ENCODE measurements at regions not wholly inside any gene's neighbourhood (a gene's known extent, or its start where the extent isn't known, plus 50 kb on each side); places are given as distances from the start of the nearest gene placed in this dataset.
"Not testable (repeated sequence)": the region's sequence is repeated elsewhere in the genome, so short reads cannot be mapped to it uniquely, and the experiment has no call there.

GRCh38 chr3:72162649-72163184, 377.8 kb upstream of the PROK2 start:
- DNase-seq = no peak

DNA sequence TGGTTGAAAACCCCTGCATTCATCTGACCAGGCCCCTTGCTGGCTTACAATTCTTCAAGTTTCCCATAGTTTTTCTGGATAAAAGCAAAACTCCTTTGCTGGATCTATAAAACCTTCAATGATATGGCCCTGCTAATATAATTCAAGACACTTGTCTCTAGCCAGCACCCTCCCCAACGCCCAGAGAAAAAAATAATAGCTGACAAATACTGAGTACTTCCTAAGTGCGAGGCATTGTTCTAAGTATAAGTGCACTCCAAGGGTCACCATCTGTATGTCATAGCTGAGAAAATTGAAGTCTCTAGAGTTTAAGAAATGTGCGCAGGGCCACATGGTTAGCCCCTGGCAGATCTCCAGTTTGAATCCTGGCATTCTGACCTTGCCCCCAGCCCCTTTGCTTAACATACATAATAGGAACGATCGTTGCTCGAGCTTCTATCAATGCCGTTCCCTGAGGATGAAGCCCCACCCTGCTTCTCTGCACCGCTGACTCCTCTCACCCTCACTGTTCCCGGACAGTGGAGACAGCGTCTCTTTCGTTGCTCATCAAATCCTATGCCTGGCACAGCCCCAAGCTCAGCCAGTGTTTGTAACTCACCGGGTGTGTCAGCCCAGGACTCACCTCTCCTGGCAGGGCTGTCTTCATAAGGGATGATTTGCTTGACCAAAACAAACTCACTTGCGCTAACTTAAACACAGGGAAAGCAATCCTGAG, 377.1 kb upstream of the PROK2 start:
- DNase-seq = no peak

DNA sequence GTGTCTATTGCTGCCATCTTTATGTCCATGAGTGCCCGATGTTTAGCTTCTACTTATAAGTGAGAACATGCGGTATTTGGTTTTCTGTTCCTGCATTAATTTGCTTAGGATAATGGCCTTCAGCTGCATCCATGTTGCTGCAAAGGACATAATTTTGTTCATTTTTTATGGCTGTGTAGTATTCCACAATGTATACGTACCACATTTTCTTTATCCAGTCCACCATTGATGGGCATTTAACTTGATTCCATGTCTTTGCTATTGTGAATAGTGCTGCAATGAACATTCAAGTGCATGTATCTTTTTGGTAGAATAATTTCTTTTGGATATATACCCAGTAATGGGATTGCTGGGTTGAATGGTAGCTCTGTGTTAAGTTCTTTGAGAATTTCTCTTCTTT, 376.3 kb upstream of the PROK2 start:
- DNase-seq = not testable (repeated sequence)

- DNase-seq = no peak
Observed at GRCh38 chr3:72160351-72160750, 375.4 kb upstream of the PROK2 start.

DNA sequence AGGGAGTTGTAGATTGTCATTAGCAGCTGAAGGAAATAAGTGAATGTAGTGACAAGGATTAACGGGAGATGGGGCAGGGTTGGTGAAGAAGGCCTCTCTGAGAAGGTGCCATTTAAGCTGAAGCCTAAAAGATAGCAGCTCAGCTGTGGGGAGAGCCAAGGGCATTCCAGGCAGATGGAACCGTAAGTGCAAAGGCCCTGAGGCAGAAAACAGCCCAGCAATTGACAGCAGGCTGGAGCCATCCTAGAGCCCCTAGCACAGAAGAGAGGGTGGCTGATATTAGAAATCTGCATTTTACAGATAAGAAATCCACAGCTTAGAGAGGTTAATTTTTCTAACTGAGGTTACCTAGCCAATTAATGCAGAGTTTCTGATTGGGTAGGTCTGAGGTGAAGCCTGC, 374.5 kb upstream of the PROK2 start:
- no peak for DNase-seq

GRCh38 chr3:72158639-72159326, 373.8 kb upstream of the PROK2 start:
- no peak for DNase-seq

DNA sequence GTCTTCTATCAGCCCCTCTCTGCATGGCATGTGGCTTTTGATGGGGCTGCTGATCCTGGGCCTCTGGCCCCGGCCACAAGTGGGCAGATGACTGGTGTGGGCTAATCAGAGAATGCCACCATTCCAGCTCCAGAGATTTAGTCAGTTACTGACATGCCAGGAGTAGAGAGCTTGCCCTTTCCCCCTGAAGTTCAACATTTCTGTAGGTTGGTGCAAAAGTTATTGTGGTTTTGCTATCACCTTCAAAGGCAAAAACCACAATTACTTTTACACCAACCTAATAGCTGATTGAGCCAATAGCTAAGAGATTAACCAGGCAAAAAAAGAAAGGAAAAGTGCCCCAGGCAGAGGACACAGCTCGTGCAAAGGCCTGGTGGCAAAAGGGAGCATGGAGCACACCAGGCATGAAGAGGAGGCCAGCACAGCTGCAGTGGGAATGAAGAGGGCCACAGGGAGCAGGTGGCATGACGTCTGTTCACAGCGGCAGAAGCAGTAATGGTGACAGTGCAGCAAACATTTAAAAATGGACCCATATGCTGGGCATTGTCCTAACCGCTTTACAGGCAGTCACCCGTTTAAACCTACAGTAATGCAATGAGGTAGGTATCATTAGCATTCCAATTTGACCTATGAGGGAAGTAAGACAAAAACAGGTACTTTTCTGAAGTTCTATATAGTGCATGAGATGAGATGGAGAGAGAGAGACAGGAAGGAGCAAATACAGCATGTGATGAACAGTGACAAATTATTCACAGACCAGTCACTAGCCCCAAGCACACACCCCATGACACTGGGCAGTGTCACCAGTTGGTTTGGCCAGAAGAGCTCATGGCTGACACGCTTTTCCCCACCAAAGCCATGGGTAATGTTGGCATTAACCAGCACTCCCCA, 373.0 kb upstream of the PROK2 start:
- DNase-seq = no peak

- no peak for DNase-seq
Observed at GRCh38 chr3:72155391-72156064, 370.6 kb upstream of the PROK2 start.

DNA sequence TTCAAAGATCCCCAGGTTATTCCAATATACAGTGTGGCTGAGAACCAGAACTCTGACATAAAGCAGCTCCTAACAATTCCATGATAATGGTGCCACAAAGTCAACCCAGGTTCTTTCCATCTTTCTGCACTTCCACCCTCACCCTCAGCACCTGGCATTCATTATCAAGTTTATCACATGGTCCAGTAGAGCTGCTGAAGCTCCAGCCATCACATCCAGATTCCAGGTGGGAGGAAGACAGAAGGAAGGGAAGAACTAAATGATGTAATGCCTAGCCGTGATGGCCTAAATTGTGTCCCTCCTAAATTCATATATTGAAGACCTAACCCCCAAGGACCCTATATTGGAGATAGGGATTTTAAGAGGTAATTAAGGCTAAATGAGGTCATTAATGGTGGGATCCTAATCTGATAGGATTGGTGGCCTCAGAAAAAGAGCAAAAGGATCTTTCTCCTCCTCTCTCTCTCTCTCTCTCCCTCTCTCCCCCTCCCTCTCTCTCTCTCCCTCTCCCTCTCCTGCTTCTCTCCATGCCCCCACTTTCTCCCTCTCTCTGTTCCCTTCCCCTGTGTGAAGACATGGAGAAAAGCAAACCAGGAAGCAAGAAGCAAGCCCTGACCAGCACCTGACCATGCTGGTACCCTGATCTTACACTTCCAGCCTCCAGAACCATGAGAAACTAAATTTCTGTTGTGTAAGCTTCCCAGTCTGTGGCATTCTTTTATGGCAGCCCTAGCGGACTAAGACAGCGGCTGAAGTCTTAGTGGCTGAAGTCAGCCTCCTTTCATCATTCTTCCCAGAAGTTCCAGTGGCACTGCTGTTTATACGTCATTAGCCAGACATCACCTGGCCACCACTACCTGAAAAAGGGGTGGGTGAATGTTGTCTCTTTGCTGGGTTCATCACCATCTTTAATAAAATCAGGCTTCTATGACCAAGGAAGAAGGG, 369.7 kb upstream of the PROK2 start:
- no peak for DNase-seq

DNA sequence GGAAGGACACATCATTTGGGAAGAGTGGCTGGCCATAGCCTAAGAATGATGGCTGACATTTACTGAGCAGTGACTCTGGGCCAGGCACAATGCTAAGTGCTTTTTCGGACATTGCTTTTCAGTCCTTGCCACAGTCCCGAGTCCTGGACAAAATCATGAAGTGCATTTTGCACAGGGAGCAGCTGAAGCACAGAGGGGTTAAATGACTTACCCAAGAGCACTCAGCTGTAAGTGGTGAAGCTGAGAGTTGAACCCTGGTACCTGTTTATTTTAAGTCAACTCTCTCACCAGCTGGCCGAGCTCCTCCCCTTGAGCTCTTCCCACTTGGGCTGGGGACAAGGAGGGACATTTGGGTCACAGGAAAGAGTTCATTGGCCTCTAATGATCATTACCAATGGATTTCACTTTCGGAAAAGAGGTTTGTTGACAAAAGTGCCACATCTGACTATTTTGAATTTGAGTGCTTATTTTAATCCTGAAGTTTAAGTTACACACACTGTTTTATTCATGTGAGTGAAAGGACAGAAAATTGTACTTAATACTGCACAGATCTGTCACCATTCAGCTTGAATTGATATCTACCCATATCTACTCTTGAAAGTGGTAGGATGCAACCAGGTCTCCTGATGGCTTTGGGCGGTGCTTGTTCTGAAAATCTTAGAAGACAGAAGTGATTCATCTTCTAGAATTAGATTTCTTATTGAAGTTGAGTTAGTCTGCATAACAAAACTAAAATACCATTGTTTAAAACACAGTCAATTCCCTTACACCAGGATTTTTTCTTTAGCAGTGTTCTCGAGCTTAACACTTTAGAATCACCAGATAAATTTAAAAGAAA, 368.7 kb upstream of the PROK2 start:
- no peak for DNase-seq

DNA sequence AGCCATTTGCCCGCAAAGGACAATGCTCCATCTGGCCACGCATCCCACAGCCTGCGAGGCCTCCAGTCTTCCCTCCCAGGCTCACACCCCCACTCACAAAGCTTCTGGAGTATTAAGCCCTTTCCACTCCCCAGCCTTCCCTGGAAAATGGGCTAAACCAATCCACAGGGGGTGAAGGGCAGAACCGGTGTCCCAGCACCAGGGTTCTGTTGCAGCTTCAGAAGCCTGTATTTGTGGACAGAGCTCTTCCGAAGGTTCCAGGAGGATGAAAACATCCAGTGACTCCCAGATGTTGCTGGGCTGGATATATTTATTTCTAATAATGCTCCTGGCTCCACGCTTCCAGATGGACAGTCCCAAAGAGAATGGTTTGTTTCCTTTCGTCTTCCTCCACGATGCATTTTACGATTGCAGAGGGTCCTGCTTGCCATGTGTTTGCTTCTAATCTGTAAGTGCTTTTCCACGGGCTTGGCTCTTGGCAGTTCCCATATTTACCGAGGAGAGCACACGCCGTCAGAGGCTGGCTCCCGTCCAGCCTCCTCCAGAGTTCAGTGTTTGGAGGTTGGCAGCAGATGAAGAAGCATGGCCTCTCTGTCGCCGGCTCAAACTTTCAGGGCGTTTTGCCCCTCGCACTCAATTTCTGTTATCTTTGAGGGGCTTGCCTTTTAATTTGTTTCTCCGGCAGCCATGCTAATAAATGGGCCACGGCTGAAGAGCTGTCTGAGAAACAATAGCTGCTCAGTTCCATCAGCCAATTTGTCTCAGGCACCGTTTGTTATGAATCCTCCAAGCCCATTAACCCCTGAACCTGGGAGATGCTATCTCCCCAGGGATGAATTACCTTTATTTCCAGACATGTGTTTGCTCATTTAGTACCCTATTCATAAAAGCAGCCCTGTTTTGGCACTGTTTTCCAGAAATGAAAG, 367.9 kb upstream of the PROK2 start:
- no peak for DNase-seq

DNA sequence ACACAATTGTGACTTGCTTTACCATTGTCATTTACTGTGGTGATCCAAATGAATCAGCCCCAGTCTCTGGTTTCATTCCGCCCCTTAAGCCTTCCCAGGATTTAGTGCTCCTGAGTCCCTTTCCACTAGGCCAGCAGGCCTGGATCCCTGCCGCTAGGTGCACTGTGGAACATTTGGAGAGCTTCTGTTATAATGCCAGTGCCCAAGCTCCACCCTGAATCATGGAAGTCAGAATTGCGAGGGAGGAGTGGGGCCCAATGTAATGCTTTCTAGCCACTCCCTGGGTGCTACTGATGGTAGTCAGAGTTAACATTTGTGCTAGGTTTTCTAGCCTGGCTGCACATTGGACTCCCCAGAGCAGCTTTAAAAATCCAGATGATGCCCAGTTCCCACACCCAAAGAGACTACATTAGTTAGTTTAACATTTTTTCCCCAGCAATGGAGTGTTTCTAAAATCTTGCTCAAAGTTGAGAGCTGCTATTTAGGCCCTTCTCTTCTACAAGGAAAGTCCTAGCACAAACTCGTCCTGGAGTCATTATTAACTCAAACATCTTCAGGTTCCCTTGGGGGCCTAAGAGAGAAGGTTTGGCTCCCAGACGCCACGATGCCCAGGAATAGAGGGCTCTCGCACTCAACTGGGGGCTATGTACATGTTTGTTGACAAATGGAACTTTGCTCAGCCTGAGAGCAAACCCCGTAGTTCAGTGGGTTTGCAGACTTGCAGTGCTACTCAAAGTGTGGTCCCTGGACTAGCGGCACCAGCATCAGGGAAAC, 366.7 kb upstream of the PROK2 start:
- no peak for DNase-seq

GRCh38 chr3:72150634-72151412, 365.9 kb upstream of the PROK2 start:
- DNase-seq = no peak

DNA sequence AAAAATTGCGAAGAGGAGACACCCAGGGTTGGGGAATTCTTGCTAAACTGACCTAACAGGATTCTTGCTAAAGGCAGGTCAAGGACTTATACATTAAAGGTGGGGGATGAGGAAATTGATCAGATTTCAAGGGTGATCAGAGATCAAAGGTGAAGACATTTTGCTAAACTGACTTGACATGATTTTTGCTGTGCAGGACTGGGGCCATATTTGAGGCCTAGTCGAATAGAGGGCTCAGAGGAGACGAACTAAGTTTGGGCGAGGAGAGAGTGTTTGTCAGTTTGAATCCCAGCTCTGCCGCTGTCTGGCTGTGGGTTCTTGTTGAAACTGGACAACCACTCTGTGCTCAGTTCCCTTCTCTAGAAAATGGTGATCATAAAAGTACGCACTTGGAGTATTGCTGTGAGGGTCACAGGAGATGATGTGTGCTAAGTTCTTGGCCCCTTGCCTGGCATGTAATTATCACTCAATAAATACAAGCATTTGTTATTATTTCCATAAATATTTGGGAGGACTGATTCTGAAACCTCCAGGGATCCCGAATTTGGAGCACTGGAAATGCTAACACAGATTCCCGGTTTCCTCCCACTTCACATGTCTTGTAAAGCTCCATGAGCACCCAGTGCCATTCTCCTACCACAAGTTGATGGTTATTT, 364.8 kb upstream of the PROK2 start:
- no peak for DNase-seq

DNA sequence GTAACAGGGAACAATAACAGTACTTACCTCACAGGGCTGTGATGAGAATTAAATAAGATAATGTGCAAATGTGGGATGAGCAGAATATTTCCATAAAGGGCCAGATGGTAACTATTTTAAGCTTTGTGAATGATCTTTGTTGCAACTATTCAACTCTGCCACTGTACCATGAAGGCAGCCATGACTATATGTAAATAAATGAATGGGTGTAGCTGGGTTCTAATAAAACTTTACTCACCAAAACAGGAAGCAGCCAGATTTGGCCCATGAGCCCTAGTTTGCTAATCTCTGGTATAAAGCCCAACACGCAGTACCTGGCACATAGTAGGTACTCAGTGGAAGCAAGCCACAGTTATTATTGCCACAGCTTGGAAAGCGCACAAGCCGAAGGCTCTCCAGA, 362.7 kb upstream of the PROK2 start:
- no peak for DNase-seq

DNA sequence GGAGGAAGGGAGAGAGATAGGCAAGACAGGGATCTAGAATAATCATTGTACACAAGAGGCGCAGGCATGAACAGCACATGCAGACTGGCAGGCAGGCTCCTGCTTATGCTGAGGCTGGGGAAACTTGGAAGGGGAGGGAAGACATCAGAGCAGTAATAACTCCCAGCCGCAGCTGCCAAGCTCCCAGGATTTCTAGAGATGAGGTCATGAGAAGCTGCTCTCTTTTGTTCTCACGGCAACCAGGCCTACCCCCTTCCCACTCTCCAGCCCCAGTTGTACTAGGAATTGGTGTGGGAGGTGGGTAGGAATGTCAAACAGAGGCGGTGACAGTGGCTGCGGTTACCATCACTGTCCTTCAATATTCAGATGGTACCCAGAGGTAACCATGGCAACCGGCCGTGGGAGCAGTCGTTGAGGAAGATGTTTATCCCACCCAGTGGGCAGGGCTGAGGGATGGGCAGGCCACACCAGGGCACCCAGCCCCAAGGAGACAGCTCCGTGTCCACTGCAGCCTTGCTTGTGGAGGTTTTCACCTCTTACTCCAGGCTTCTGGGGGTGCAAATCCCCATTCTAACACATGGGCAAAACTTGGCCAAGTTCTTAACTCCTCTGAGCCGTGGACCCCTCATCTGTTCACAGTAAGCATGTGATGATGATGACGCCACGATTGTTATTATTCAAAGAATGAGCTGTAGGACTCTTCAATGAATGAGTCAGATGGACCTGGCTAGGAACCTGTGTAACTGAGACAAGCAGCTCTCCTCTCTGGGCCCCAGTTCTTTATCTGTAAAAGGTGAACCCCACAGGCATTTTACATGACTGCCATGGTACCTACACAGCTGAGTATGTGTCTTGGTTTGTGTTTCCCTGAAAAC, 360.8 kb upstream of the PROK2 start:
- DNase-seq = no peak
